Spleen (tissue), 11 donors: ENCODE measurements at regions not wholly inside any gene's neighbourhood (a gene's known extent, or its start where the extent isn't known, plus 50 kb on each side); places are given as distances from the start of the nearest gene placed in this dataset.

ENCODE experiments used
- DNase-seq: peaks from one replicate; pipeline ENCODE4 v3.0.0-alpha.2; 2020
- H3K27ac ChIP-seq, 8 donors: fragments of 200-600 bp; sonication (generic) in 7 of 8; 1 replicate in 4 of 8; 2 replicates in 4 of 8; pipeline versions ENCODE4 v1.5.0 to v1.8.0; 2016 to 2021; ENCODE audit warnings: inconsistent platforms in 4 of 8, mild to moderate bottlenecking in 4 of 8, moderate library complexity in 1 of 8
- H3K27me3 ChIP-seq, 7 donors: fragments of 200-600 bp; sonication (generic) in 6 of 7; replicated peaks in 1 of 7; 1 replicate in 4 of 7; 2 replicates in 3 of 7; pipeline versions ENCODE4 v1.5.0 to v1.8.0; 2016 to 2021; ENCODE audit warnings: inconsistent platforms in 3 of 7, mild to moderate bottlenecking in 1 of 7
- H3K36me3 ChIP-seq, 6 donors: fragments of 200-600 bp; sonication (generic) in 5 of 6; 1 replicate in 4 of 6; 2 replicates in 2 of 6; pipeline versions ENCODE4 v1.5.0 to v1.8.0; 2016 to 2021; ENCODE audit warnings: inconsistent platforms in 2 of 6
- H3K4me1 ChIP-seq, 6 donors: fragments of 200-600 bp; sonication (generic) in 5 of 6; 1 replicate in 3 of 6; 2 replicates in 3 of 6; pipeline versions ENCODE4 v1.5.0 to v1.8.0; 2016 to 2021; ENCODE audit warnings: inconsistent platforms in 3 of 6
- H3K4me3 ChIP-seq, 8 donors: fragments of 200-600 bp; sonication (generic) in 7 of 8; 1 replicate in 4 of 8; 2 replicates in 4 of 8; pipeline versions ENCODE4 v1.5.0 to v1.8.0; 2016 to 2021; ENCODE audit warnings: inconsistent platforms in 4 of 8, mild to moderate bottlenecking in 4 of 8, moderate library complexity in 2 of 8
- H3K9me3 ChIP-seq, 8 donors: fragments of 200-600 bp; sonication (generic) in 7 of 8; 1 replicate in 4 of 8; 2 replicates in 4 of 8; pipeline versions ENCODE4 v1.5.0 to v1.8.0; 2016 to 2021; ENCODE audit warnings: inconsistent platforms in 4 of 8
- CTCF ChIP-seq, 11 experiments: fragments of 200-600 bp in 7 of 11; fragments of 450-650 bp in 4 of 11; sonication (generic) in 4 of 11; IDR thresholded peaks in 8 of 11; conservative IDR thresholded peaks in 3 of 11; 1 replicate in 7 of 11; 2 replicates in 4 of 11; pipeline versions ENCODE4 v1.4.0 to v1.8.0; 2016 to 2021; ENCODE audit warnings: antibody characterized with exemption in 11 of 11, inconsistent platforms in 4 of 11, mild to moderate bottlenecking in 1 of 11
- POLR2A ChIP-seq, 3 donors: fragments of 450-650 bp; IDR thresholded peaks; one replicate each; pipeline ENCODE4 v1.5.1; 2017; ENCODE audit warnings: antibody characterized with exemption in 3 of 3, mild to moderate bottlenecking in 1 of 3
- POLR2AphosphoS5 ChIP-seq, 3 donors: sonication (generic); formaldehyde crosslinking; IDR thresholded peaks; one replicate each; pipeline ENCODE4 v1.5.1; 2017; ENCODE audit warnings: antibody characterized with exemption in 3 of 3
- WGBS, 5 donors: extraction: QIAGEN DNeasy Blood & Tissue Kit in 3 of 5; methylation state at CpG; one replicate each; pipeline versions ENCODE4 v1.1.5 to v1.1.7; 2013 to 2018; 5-methylcytosine and 5-hydroxymethylcytosine counted together
- intact Hi-C: fragments of 100-400 bp; cut with DNase I; formaldehyde crosslinking; loops from one replicate; pipeline ENCODE4 v1.15.0; 2023; ENCODE audit warnings: low total_unique reads
- donor health status: healthy with polysubstance abuse.
- donor health status: DM: no; HTN: no; CAD: no; lungs with moderate emphysema.
- donor health status: DM: no; HTN: no; CAD: no.
- donor health status: Bipolar disorder and iron deficiency.
- donor health status: healthy.
- donor health status: DM: no; HTN: no; CAD: no.
- donor health status: DM: yes; HTN: yes; CAD: no.

- Histone ChIP-seq H3K36me3 (no peaks in the 10 kb centered on the region), H3K27me3 (no peaks in the 10 kb centered on the region), H3K27ac (no peak overlapping the region), H3K9me3 (peaks cover 0 to 16% (median 3%) of the 10 kb centered on the region in 8 donors), H3K4me3 (no peak overlapping the region), H3K4me1 (no peaks in the 10 kb centered on the region)
- TF ChIP-seq POLR2AphosphoS5 (IDR thresholded peaks at IDR 0.05), result no peak
- no peak for TF ChIP-seq POLR2A (IDR thresholded peaks at IDR 0.05)
- TF ChIP-seq CTCF (IDR thresholded peaks at IDR 0.05 in 8 of 11, conservative IDR thresholded peaks at IDR 0.05 in 3 of 11), result no peak
- intact Hi-C loops, result no loop called here
- 84 to 100% (median 86%) methylated on average over 2 of the region's 2 CpGs for WGBS, 5 donors
- no peak for DNase-seq
Measured at GRCh38 chr15:46034755-46035154, 399.9 kb downstream of the SQOR start.

GRCh38 chr15:46039703-46040102 lies 404.9 kb downstream of the SQOR start:
- Histone ChIP-seq H3K4me3 (no peak overlapping the region), H3K36me3 (no peaks in the 10 kb centered on the region), H3K4me1 (no peaks in the 10 kb centered on the region), H3K27ac (no peak overlapping the region), H3K27me3 (no peaks in the 10 kb centered on the region), H3K9me3 (peaks cover 0 to 13% (median 0%) of the 10 kb centered on the region in 8 donors)
- intact Hi-C loops, result no loop called here
- DNase-seq, result no peak
- WGBS, 5 donors, result 68 to 94% (median 88%) methylated on average over 4 of the region's 4 CpGs
- TF ChIP-seq POLR2A (IDR thresholded peaks at IDR 0.05) (no peak), CTCF (IDR thresholded peaks at IDR 0.05 in 8 of 11, conservative IDR thresholded peaks at IDR 0.05 in 3 of 11) (no peak), POLR2AphosphoS5 (IDR thresholded peaks at IDR 0.05) (no peak)

GRCh38 chr15:46041905-46042304 lies 407.1 kb downstream of the SQOR start:
- 82 to 94% (median 86%) methylated on average over 5 of the region's 5 CpGs for WGBS, 5 donors
- Histone ChIP-seq H3K27me3 (no peaks in the 10 kb centered on the region), H3K27ac (no peak overlapping the region), H3K4me1 (no peaks in the 10 kb centered on the region), H3K36me3 (no peaks in the 10 kb centered on the region), H3K9me3 (peaks cover 0 to 24% (median 0%) of the 10 kb centered on the region in 8 donors), H3K4me3 (no peak overlapping the region)
- intact Hi-C loops, result no loop called here
- TF ChIP-seq POLR2AphosphoS5 (IDR thresholded peaks at IDR 0.05) (no peak), POLR2A (IDR thresholded peaks at IDR 0.05) (no peak), CTCF (IDR thresholded peaks at IDR 0.05 in 8 of 11, conservative IDR thresholded peaks at IDR 0.05 in 3 of 11) (no peak)
- no peak for DNase-seq

- TF ChIP-seq POLR2A (IDR thresholded peaks at IDR 0.05) (no peak), POLR2AphosphoS5 (IDR thresholded peaks at IDR 0.05) (no peak), CTCF (IDR thresholded peaks at IDR 0.05 in 8 of 11, conservative IDR thresholded peaks at IDR 0.05 in 3 of 11) (no peak)
- Histone ChIP-seq H3K9me3 (peaks cover 0 to 7% (median 0%) of the 10 kb centered on the region in 8 donors), H3K36me3 (no peaks in the 10 kb centered on the region), H3K27me3 (no peaks in the 10 kb centered on the region), H3K4me3 (no peak overlapping the region), H3K27ac (no peak overlapping the region), H3K4me1 (no peaks in the 10 kb centered on the region)
- DNase-seq, result no peak
- 53 to 75% (median 61%) methylated on average over 2 to 3 of the region's 3 CpGs for WGBS, 5 donors
- intact Hi-C loops, result no loop called here
Measured at GRCh38 chr15:46059921-46060594, 425.2 kb downstream of the SQOR start.
